ENCODE measurements at regions not wholly inside any gene's neighbourhood (a gene's known extent, or its start where the extent isn't known, plus 50 kb on each side); places are given as distances from the start of the nearest gene placed in this dataset.

DNA sequence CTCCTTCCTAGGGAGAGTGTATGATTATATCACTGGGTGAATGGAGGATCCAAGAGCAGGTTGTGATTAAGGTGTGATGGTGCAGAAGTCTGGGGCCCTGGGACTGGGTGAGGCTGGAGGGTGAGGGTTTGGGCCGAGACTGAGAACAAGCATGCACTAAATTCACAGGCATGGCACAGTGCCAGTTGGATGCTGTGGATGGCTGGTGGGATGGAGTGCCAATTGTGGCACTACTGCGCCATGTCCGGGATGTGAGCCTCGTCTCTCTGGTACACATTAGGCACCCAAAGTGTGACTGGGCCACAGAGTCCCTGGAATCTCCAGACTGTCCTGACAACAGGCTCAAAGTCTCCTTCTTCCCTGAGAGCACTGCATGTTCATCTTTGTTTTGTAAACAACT lies 208.1 kb downstream of the EMX2 start:
- H3K36me3 ChIP-seq, result no peaks in the 10 kb centered on the region
- no peak overlapping the region for H3K4me3 ChIP-seq
- no peak overlapping the region for H3K9ac ChIP-seq (ENCODE audit: low read depth in 2 of 2, low read length in 2 of 2)
- H3K9me3 ChIP-seq, result no peaks in the 10 kb centered on the region
- TF ChIP-seq, protein P1, sequence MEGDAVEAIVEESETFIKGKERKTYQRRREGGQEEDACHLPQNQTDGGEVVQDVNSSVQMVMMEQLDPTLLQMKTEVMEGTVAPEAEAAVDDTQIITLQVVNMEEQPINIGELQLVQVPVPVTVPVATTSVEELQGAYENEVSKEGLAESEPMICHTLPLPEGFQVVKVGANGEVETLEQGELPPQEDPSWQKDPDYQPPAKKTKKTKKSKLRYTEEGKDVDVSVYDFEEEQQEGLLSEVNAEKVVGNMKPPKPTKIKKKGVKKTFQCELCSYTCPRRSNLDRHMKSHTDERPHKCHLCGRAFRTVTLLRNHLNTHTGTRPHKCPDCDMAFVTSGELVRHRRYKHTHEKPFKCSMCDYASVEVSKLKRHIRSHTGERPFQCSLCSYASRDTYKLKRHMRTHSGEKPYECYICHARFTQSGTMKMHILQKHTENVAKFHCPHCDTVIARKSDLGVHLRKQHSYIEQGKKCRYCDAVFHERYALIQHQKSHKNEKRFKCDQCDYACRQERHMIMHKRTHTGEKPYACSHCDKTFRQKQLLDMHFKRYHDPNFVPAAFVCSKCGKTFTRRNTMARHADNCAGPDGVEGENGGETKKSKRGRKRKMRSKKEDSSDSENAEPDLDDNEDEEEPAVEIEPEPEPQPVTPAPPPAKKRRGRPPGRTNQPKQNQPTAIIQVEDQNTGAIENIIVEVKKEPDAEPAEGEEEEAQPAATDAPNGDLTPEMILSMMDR (IDR thresholded peaks at IDR 0.05), result no peak
- H3K27me3 ChIP-seq, result no peaks in the 10 kb centered on the region
- DNase-seq, result no peak
- no peaks in the 10 kb centered on the region for H3K4me1 ChIP-seq
- H3K27ac ChIP-seq, result no peak overlapping the region
- intact Hi-C loops (cut with DNase I), result no loop called here

DNA sequence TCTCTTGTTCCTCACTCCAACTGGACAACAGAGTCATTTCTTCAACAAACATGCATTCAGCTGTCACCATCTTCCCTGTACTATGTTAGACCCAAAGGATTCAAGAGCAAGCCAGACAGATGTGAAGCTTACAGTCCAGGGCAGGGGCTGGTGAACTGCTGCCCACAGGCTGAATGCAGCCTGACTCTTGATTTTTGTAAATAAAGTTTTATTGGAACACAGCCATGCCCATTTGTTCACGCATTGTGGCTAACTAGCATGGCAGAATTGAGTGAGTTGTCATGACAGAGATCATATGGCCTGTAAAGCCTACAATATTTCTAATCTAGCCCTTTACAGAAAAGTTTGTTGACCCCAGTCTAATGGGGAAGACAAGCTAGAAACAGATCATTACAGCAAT lies 208.7 kb downstream of the EMX2 start:
- intact Hi-C loops (cut with DNase I), result no loop called here
- Histone ChIP-seq H3K9ac (ENCODE audit: low read depth in 2 of 2, low read length in 2 of 2) (no peak overlapping the region), H3K4me3 (no peak overlapping the region), H3K9me3 (no peaks in the 10 kb centered on the region), H3K27ac (no peak overlapping the region), H3K27me3 (no peaks in the 10 kb centered on the region), H3K36me3 (no peaks in the 10 kb centered on the region), H3K4me1 (no peaks in the 10 kb centered on the region)
- no peak for DNase-seq
- TF ChIP-seq, protein P1 (IDR thresholded peaks at IDR 0.05), result no peak

DNA sequence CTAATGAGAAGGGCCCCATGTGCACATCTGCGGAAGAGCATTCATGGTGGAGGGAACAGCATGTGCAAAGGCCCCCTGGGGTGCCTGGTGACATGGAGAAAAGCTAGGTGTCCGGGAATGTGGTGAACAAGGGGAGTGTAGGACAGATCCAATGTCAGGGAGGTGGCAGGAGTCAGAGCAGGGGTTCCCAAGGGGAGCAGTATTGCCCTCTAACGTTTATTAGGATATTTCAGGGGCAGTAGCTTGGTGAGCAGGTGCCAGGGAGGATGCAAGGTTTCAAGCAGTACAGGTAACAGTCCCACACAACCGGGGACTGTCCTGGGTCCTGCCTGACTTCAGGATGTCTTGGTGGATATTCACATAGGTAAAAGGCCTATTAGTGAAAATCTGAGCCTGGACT lies 209.6 kb downstream of the EMX2 start:
- no peaks in the 10 kb centered on the region for H3K27me3 ChIP-seq
- TF ChIP-seq, protein P1 (IDR thresholded peaks at IDR 0.05), result no peak
- H3K27ac ChIP-seq, result no peak overlapping the region
- H3K4me1 ChIP-seq, result no peaks in the 10 kb centered on the region
- no peaks in the 10 kb centered on the region for H3K9me3 ChIP-seq
- intact Hi-C loops (cut with DNase I), result no loop called here
- H3K36me3 ChIP-seq, result no peaks in the 10 kb centered on the region
- no peak overlapping the region for H3K9ac ChIP-seq (ENCODE audit: low read depth in 2 of 2, low read length in 2 of 2)
- no peak overlapping the region for H3K4me3 ChIP-seq
- no peak for DNase-seq

DNA sequence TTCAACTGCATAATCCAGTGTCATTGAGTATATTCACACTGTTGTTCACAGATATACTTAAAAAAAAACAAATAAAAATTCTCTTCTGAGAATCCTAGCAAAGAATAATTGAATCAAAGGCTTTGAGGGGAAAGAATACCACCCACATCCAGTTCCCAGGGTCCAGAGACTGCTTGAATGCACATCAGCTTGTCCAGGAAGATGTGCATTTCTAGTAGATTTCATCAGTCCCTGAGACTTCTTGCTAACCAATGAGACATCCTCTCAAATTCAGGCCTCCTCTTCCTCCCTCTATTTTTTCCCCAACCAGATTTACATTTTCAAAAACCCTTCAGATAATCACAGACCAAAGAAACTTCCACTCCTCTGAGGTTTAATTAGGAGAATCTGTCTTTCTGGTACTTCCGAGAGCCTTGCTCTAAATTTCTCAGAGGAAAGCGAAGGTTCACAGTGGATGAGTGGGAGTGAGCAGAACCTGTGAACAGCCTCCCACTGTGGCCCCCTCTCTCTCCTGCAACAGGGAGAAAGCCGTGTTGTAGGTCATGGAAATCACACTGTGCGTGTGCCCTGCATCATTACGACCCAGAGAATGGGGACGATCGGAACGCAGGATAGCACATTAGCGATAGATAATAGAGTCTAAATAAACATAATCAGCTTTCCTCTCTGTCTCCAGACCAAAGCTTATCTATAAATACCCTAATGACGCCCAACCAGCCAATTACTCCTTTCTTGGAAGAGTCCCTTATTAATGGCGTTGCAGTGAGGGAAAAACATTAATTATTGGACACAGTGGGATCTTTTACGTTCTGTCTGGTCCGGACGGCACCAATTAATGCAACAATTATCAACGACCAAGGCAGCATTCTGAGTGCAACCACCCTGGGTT lies 212.5 kb downstream of the EMX2 start:
- TF ChIP-seq, protein P1 (IDR thresholded peaks at IDR 0.05), result no peak
- Histone ChIP-seq H3K4me1 (no peaks in the 10 kb centered on the region), H3K4me3 (no peak overlapping the region), H3K9ac (ENCODE audit: low read depth in 2 of 2, low read length in 2 of 2) (no peak overlapping the region), H3K9me3 (no peaks in the 10 kb centered on the region), H3K36me3 (no peaks in the 10 kb centered on the region), H3K27ac (no peak overlapping the region), H3K27me3 (no peaks in the 10 kb centered on the region)
- intact Hi-C loops (cut with DNase I), result no loop called here
- DNase-seq, result no peak

DNA sequence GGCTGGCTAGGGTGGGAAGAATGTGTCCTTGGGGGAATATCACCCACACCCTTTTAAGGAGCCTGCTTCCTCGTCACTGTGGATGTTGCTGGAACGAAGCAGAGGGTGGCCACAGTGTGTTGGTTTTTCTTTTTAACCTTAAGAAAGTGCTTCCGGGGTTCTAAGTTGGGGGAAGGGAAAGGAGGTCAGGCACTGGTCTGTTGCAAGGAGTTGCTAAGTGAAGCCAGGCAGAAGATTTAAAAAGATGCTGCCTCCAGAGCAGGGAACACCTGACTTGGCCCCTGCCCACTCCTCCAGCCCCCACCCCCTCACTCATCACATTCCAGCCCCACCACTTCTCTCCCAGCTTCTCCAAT lies 213.1 kb downstream of the EMX2 start:
- Histone ChIP-seq H3K9me3 (no peaks in the 10 kb centered on the region), H3K36me3 (no peaks in the 10 kb centered on the region), H3K27me3 (no peaks in the 10 kb centered on the region), H3K27ac (no peak overlapping the region), H3K9ac (ENCODE audit: low read depth in 2 of 2, low read length in 2 of 2) (no peak overlapping the region), H3K4me1 (no peaks in the 10 kb centered on the region), H3K4me3 (no peak overlapping the region)
- DNase-seq, result no peak
- intact Hi-C loops (cut with DNase I), result no loop called here
- TF ChIP-seq, protein P1 (IDR thresholded peaks at IDR 0.05), result no peak

Data from colonic mucosa (tissue), 4 donors.